HG03521 (cell line): ENCODE measurements at regions not wholly inside any gene's neighbourhood (a gene's known extent, or its start where the extent isn't known, plus 50 kb on each side); places are given as distances from the start of the nearest gene placed in this dataset.
"Not testable (repeated sequence)": the region's sequence is repeated elsewhere in the genome, so short reads cannot be mapped to it uniquely, and the experiment has no call there.

Source experiments
- ATAC-seq: cut with Tn5 transposase; IDR thresholded peaks from one replicate; pipeline ENCODE4 v1.9.1; 2021; ENCODE audit warnings: mild to moderate bottlenecking, moderate library complexity; ENCODE audit not compliant: unreplicated experiment

DNA sequence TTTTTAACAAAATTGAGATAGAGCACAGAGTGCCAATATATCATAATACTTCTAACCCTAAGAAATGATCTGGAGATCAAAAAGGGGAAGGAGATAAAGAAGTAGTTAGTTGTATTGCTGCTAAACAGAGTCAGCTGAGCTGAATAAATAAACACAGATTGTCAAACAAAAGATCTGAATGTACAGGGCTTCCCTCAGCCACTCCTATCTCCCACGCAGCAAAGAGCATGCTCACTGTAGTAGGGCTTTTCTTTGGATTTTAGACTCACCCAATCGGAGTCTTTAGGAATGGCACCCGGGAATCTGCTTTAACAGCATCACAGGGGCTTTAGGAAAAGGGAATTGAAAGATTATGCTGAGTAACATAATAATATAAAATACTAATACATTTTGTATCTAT is 222.2 kb upstream of the STXBP5 start:
- no peak for ATAC-seq

DNA sequence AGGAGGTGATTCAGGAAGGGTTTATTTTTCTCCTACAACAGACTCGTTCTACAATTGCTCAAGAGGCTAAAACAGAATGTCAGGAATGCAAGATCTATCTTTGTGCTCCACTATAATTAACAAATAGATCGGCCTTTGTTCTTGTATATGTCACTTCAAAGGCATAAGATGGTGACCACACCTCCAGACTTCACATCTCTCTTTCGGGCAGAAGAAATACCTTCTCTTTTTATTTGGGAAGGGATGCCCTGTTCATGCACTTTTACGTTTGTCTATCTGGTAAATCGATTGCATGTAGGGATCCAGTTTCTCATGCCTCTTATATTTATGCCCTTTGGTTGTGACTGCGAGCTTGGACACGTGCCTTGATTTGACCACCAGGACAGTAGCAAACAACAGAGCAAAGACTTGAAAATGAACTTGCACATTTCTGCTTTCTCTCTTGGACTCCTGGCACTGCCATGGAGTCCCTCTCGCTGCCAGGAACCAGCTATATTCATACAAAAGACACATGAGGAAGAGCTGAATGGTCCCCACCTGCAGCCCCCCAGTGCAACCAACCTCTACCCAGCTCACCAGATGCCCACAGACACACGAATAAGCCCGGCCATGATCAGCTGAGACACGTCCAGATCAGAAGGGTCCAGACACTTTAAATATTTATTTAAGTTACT is 219.8 kb upstream of the STXBP5 start:
- ATAC-seq = no peak

DNA sequence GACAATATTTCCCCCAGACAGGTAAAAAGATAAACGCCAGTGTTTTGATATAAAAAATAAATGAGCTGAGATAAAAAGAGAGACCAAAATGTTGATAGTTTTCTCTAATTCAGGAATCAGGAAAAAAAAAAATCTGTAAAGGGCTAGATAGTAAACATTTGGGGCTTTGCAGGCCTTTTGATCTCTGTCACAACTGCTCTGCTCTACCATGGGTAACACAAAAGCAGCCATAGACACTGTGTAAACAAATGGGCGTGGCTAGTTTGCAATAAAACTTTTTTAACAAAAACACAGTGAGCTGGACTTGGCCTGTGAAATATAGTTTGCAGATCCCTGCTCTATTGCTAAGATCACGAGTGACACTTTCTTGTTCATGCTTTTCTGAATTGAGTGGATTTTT is 219.1 kb upstream of the STXBP5 start:
- ATAC-seq = no peak

DNA sequence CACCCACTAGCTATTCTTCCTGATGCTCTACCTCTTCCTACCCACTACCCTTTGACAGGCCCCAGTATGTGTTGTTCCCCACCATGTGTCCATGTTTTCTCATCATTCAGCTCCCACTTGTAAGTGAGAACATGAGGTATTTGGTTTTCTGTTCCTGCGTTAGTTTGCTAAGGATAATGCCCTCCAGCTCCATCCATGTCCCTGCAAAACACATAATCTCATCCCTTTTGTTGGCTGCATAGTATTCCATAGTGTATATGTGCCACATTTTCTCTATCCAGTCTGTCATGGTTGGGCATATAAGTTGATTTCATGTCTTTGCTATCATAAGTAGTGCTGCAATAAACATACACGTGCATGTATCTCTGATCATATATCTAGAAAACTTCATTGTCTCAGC is 218.3 kb upstream of the STXBP5 start:
- no peak for ATAC-seq

DNA sequence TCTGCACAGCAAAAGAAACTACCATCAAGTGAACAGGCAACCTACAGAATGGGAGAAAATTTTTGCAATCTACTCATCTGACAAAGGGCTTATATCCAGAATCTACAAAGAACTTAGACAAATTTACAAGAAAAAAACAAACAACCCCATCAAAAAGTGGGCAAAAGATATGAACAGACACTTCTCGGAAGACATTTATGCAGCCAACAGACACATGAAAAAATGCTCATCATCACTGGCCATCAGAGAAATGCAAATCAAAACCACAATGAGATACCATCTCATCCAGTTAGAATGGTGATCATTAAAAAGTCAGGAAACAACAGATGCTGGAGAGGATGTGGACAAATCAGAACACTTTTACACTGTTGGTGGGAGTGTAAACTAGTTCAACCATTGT is 216.3 kb upstream of the STXBP5 start:
- not testable (repeated sequence) for ATAC-seq

DNA sequence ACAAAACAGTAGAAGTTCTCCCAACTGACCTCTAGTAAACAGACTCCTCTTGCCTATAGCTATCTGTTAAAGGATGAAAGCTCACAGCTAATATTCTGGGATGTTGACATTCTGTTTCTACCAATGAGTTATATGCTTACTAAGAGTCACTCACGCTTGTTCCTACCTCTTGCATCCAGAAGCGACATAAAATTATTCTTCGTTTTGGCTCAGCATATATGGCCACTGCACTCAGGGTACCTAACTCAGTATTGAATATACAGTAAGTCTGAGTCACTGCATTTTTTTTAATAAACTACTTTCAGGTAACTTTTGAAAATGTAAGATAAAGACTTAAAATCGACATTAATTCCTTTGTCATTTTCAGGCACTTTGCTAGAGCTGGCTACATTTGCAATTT is 214.4 kb upstream of the STXBP5 start:
- ATAC-seq = no peak

DNA sequence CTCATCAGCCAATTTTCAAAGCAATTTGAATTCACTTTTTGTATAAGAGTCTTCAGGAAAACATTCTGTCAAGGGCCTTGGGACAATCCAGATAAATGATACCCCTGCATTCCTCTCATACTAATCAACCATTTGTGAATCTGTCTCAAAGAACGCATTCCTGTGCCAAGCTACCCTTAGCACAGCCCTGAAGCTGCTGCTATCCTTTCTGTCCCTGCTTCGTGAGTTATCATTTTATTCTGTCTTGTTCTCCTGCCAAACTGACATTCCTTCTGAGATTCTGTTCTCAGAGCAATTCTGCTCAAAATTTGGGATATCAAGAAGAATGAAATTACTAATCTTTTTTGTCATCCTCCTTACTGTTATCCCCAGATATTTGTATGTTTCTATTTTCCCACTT is 213.9 kb upstream of the STXBP5 start:
- no peak for ATAC-seq

DNA sequence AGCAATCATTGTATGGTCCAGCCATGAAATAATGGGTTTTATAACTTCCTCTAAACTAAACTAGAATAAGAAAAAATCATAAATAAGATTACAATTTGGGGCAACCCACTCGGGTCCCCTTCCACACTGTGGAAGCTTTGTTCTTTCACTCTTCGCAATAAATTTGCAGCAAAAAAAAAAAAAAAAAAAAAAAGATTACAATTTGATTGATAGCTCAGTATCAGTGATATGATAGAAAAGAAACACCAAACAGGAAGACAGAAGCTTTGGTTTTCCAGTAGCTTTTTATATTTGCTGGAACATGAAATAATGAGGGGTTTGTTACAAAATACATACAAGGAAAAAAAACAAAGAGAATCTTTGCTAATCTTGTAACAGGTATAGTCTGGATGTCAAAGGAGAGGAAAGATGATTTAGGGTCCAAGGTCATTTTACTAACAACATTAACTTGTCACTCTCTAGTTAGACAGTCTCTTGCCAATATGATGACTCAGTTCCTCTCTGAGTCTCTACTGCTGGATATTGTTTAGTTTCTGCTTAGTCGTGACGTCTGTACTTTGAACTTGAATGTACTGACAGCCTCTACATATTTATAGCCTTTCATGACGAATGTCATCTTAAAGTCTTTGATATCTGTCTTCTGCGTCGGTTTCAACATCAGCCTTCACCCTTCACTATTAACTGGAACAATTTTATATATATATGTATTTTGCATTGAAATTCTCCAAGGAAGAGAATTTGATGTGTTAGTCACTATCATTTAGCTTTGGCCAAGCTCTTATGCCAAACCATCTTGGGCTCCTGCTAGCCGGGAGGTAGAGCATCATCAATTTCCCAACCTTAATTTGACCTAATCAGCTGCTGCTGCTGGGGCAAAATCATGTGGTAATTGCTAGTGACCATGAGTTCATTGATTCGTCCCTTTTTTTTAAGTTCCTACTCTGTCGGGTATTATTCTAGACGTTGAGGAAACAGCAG is 213.1 kb upstream of the STXBP5 start:
- no peak for ATAC-seq

DNA sequence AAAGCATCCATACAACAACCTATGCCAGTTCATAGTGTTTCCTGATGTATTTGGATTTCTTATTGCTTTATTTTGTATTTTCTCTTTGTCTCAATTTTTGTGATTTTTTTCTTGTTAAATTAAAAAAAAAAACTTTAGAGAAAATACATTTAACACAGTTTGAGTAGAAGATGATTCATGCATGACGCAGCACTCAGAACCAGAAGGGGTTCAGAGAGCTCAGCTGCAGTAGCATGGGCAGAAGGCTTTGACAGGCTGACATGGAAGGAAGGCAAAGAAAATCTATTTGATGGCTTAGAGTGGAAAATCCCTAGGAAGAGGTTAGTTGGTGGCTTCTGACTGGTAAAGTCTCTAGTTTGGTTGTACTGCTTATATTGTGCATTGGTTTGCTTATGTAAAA is 207.2 kb upstream of the STXBP5 start:
- ATAC-seq = no peak

DNA sequence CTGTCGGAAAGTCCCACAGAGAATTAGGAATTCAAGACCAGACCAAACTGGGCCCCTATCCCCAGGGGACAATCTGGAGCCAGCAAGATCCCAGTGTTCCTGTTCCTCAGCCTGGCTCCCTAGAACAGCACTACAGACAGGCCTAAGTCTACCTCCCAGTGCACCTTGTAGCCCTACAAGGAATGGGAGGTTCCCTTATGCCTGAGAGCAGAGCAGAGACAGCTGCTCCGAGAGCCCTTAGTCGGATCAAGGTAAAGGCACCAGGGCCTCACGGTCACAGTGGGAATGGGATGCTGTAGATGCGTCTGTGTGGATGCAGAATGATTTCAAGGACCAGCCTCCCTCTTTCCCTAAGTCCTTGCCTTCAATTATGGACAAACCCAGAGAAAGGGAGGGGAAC is 204.5 kb upstream of the STXBP5 start:
- ATAC-seq = no peak

DNA sequence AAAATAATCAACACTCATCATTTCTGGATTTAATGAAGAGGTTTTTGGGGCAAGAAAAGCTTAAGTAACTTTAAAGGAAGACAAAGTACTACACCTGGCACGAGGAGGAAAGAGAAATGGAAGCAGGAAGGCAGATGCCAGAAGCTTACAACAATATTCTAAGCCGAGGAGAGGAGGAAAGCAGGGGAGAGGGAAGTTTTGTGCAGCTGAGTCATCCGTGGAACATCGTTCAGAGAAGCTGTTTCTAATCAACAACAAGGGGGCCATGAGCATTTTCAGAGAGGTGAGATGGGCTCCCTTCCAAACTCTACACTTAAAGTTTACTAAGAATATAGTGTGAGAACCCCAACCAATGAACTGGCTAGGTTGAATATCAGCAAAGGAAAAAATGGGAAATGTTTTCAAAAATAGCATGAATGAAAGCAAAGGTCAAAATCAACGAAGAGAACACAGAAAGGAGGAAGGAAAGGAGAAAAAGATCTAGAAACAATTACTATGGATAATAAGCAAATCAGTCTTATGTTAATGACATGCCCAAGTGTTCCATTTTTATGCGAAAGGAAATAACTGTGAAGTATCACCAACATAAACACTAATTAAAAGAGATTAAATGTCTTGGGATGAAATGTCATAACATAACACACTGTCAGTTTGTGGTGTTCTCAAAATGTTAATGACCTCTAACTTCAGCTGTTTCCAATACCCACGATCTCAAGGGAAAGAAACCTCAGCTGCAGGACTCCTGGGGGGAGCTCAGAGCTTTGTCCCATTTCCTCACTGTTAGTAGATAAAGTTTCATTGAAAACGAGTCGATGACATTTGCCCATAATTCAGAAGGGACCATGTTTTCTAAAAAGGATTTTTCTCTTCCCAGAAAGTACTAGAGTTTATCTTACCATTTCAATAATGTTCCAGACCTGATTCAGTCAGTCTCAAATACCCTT is 203.4 kb upstream of the STXBP5 start:
- ATAC-seq = no peak

DNA sequence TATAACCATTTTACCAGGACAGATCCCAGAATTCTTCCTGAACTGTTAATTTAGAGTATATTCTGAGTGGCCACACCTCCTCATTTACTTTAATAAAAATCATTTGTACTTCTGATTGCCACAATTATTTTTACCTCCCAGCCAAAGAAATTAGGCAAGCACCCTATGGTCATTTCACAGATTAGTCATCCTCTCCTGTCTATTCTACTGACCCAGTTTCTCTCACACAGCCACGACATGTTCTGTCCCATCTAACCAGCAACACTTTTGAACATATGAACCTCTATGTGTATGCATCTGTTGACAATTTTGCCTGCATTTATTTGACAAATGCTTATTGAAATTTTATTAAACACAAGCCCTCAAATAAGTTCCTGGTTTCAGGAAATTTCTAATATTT is 202.6 kb upstream of the STXBP5 start:
- ATAC-seq = no peak

DNA sequence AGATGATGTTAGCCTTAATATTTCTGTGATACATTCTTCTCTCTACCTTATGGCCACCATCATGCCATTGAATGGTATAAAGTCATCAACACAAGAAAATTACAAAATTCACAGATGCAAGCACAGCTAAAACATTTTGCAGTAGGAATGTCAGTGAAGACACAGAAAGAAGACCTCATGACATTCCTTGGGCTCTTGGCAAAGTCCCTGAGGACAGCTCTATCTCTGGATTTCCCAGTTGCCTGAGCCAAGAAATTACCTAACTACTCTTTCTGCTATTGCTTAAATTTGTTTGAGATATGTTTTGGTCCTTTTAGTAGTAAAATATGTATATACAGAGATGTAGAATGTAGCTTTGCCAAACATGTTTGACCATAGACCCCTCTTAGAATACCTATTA is 201.0 kb upstream of the STXBP5 start:
- no peak for ATAC-seq

DNA sequence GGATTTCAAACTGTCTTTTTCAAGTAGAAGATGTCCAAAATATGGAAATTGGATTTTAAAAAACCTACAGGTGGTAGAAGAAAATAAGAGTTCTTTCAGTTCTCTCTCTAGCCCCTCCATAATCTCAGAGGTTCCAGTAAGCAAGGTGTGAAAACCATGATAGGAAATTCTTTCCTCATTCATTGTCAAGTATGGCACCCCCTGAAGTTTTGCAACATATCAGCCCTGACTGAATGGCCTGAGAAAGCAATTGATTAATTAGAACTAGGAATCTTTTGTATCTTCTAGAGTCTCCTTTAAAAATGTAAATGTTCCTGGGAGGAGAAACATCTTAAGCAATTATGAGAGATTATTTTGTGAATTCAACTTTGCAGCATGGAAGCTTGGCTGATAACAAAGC is 198.7 kb upstream of the STXBP5 start:
- no peak for ATAC-seq

DNA sequence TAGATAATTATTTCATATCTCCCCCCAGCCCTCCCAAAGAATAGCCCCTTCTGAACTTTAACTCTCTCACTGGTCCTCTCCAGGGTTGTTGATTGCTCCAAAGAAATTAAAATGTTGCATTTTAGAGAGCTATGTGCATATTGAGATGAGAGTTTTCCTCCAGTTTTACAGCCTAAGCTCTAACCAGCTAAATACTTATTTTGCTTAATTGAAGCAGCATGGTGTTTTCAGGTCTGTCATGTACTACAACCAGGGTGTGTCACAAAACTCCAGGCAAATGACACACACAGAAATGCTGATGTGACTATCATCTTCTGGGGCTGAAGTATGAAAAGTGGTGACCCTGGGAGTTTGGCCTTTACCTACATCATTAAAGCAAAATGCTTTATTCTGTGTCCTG is 196.8 kb upstream of the STXBP5 start:
- no peak for ATAC-seq

DNA sequence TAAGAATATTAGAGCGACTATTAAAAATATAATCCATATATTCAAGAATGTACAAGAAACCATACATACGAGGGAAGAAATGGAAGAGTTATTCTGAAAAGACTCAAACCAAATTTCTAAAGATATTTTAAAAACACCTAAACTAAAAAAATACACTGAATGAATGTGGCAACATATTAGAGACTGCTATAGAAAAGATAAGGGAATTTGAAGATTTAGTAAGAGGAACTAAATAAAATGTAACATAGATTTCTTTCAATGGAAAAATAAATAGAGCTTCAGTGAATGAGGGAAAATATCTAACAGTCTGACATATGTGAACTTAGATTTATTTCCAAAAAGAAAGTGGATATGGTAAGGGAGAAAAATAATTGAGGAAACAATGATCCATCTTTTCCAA is 194.9 kb upstream of the STXBP5 start:
- no peak for ATAC-seq

DNA sequence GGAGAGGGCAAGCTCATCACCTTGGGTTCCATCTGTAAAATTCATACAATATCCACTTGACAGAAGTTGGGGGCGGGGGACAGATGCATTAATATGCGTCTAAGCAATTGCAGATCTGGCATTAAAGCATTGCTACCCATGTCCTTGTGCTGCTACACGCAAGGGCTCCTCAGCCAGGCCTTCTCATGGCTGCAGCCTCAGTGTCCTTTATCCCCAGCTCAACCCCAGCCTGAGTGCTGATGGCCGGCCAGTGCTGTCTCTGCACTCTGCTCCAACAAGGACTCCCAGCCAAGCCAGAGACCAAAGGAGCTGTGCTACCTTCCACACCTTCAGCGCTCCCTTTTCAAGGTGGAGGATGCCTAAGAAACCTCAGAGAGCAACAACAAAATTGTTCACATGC is 188.5 kb upstream of the STXBP5 start:
- ATAC-seq = no peak

DNA sequence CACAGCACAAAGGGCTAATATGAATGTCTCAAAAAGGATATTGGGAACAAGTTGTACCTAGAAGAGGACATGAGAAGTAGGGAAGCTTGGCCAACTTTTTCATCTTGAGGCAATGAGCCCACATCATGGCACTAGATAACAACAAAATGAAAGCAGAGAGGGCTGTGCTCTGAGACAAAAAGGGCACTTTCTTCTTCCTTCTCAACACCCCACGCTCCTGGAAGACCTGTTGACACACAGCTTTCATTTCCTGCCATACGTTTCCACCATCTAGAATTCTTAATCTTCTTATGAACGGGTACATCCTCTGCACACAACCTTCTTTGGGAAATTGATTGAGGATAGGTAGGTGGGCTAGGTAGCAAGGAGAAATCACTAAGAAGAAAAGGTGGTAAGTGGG is 187.8 kb upstream of the STXBP5 start:
- ATAC-seq = no peak

DNA sequence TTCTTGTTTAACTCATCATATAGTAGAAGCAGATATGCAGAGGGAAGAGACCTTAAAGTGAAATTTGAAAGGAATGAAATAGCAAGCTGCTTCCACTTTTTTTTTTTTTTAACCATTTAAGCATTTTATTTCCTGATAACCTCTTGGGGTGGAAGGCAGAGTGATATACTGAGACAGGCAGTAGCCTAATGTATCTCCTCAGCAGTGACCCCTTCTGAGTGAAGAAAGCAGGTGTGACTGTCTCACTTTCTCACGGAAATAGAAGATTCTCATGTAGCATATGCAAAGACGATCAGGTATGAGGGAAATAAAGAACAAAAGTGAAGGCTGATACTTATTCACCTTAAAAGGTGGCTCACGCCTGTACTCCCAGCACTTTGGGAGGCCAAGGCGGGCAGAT is 187.1 kb upstream of the STXBP5 start:
- ATAC-seq = no peak

DNA sequence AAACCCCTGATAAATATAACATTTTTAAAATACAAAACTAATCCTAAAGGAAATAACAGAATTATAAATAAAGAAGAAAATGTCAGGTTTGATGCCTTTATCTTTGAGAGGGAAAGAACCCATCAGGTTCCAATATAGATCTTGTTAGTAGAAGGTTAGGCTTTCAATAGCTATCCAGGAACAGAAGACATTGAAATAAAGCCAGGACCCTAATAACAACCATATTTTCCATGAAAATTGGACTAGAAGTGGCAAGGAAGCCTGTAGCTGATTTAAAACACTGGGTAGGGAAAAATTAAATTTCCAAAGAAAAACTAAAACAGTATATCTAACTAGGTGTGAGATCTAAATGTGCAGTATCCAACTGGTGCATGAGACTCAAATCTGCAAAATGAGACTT is 185.2 kb upstream of the STXBP5 start:
- ATAC-seq = no peak

DNA sequence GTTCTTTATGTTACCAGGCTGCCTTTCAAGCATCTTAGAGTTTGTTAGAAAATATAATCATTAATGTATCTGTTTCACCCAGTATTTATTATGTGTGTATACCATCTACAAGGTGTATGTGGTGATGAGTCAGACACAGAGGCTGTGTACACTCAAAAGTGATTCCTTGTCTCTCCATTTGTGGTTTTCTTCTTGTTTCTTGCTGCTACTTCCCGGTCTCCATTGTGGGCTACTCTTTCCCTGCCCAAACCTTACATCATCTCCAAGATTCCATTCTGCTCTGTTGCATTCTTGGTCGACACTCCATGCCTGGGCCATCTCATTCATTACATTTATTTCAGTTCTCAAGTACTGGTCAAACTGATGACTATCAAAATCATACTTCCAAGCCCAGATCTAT is 182.2 kb upstream of the STXBP5 start:
- no peak for ATAC-seq
